Common myeloid progenitor, CD34-positive (primary cell): ENCODE measurements at regions not wholly inside any gene's neighbourhood (a gene's known extent, or its start where the extent isn't known, plus 50 kb on each side); places are given as distances from the start of the nearest gene placed in this dataset.

Experiments used
- CTCF ChIA-PET: fragments of 350-600 bp; sonication (Branson Sonifier 250); formaldehyde crosslinking; loops from one replicate; lab custom pipeline; 2021; ENCODE audit warnings: antibody characterized with exemption; lab: Charles Lee
- POLR2A ChIA-PET: fragments of 350-600 bp; sonication (Branson Sonifier 250); formaldehyde crosslinking; loops from one replicate; lab custom pipeline; 2021; ENCODE audit warnings: antibody characterized with exemption; lab: Charles Lee
- DNase-seq, 3 donors: peaks; one replicate each; pipeline versions ENCODE4 v3.0.0 to v3.0.0-alpha.2; 2013
- H3K27ac ChIP-seq, 2 experiments: 1 replicate in 1 of 2; 2 replicates in 1 of 2; pipeline ENCODE4 v1.7.0; 2013; ENCODE audit warnings: inconsistent platforms in 2 of 2, low read length in 2 of 2, mild to moderate bottlenecking in 2 of 2, low read depth in 1 of 2, moderate library complexity in 1 of 2; ENCODE audit not compliant: severe bottlenecking in 2 of 2, insufficient read depth in 1 of 2, poor library complexity in 1 of 2
- H3K27me3 ChIP-seq, 5 experiments: replicated peaks in 2 of 5; 1 replicate in 3 of 5; 2 replicates in 2 of 5; pipeline versions ENCODE4 v1.6.1 to v1.7.0; 2013; ENCODE audit warnings: low read length in 4 of 5, mild to moderate bottlenecking in 2 of 5, moderate library complexity in 2 of 5, inconsistent platforms in 1 of 5; ENCODE audit not compliant: insufficient read depth in 5 of 5, control insufficient read depth in 4 of 5
- H3K36me3 ChIP-seq, 4 experiments: 1 replicate in 2 of 4; 2 replicates in 2 of 4; pipeline versions ENCODE4 v1.6.1 to v1.7.0; 2013; ENCODE audit warnings: low read length in 3 of 4, control low read depth in 1 of 4, mild to moderate bottlenecking in 1 of 4; ENCODE audit not compliant: control insufficient read depth in 4 of 4, insufficient read depth in 4 of 4
- H3K4me1 ChIP-seq, 4 experiments: 1 replicate in 3 of 4; 2 replicates in 1 of 4; pipeline versions ENCODE4 v1.6.1 to v1.7.1; 2013; ENCODE audit warnings: low read length in 3 of 4, mild to moderate bottlenecking in 3 of 4, control low read depth in 1 of 4, inconsistent platforms in 1 of 4, moderate library complexity in 1 of 4; ENCODE audit not compliant: control insufficient read depth in 4 of 4, insufficient read depth in 4 of 4; ENCODE audit errors: control extremely low read depth in 1 of 4
- H3K4me3 ChIP-seq, 7 experiments: 1 replicate in 4 of 7; 2 replicates in 3 of 7; pipeline versions ENCODE4 v1.5.1 to v1.7.0; 2013; ENCODE audit warnings: mild to moderate bottlenecking in 7 of 7, low read length in 6 of 7, moderate library complexity in 6 of 7, inconsistent platforms in 2 of 7, low read depth in 2 of 7, control low read depth in 1 of 7; ENCODE audit not compliant: insufficient read depth in 4 of 7, control insufficient read depth in 1 of 7; ENCODE audit errors: extremely low read depth in 1 of 7
- H3K9me3 ChIP-seq, 5 experiments: 1 replicate in 4 of 5; 2 replicates in 1 of 5; pipeline versions ENCODE4 v1.6.1 to v1.7.1; 2013; ENCODE audit warnings: low read length in 4 of 5, mild to moderate bottlenecking in 2 of 5, inconsistent platforms in 1 of 5, low read depth in 1 of 5, moderate library complexity in 1 of 5; ENCODE audit not compliant: control insufficient read depth in 4 of 5, insufficient read depth in 2 of 5; ENCODE audit errors: control extremely low read depth in 1 of 5
- WGBS: methylation state at CpG from one replicate; pipeline ENCODE4 v1.1.5; 2013; ENCODE audit not compliant: insufficient coverage; 5-methylcytosine and 5-hydroxymethylcytosine counted together

DNA sequence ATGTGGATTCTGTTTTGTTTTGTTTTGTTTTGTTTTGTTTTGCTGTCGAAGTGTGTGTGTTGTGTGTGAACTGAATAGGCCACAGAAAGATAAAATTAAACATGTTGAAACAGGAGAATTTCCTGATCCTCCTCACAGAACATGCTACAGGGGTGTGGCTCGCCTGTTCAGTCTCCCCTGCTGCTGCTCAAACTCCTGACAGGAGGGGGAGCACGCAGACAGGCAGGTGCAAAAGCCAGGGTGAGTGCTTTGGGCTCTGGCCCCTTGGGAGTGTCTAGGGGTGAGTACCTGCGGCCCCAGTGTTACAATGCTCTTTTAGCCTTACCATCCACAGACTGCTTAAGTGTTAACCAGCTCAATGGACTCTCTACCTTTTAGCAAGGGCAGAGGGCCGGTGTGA lies 473.5 kb downstream of the MAT2B start:
- Histone ChIP-seq H3K9me3 (no peaks in the 10 kb centered on the region), H3K4me3 (no peak overlapping the region), H3K4me1 (no peaks in the 10 kb centered on the region), H3K27ac (no peak overlapping the region), H3K36me3 (no peaks in the 10 kb centered on the region), H3K27me3 (no peaks in the 10 kb centered on the region)
- DNase-seq, result no peak
- ChIA-PET CTCF (no interaction called here), POLR2A (no interaction called here)
- WGBS, result 76% methylated on average over 4 of the region's 5 CpGs

- no peaks in the 10 kb centered on the region for H3K36me3 ChIP-seq
- no peak overlapping the region for H3K27ac ChIP-seq
- no peaks in the 10 kb centered on the region for H3K9me3 ChIP-seq
- no peak for DNase-seq
- 86% methylated on average over 1 of the region's 4 CpGs for WGBS
- no peak overlapping the region for H3K4me3 ChIP-seq
- H3K27me3 ChIP-seq, result no peaks in the 10 kb centered on the region
- POLR2A ChIA-PET, result no interaction called here
- H3K4me1 ChIP-seq, result no peaks in the 10 kb centered on the region
- CTCF ChIA-PET, result no interaction called here
These were observed 483.1 kb downstream of the MAT2B start for GRCh38 chr5:163988566-163988965.

GRCh38 chr5:163993126-163993525 lies 487.7 kb downstream of the MAT2B start:
- no peak for DNase-seq
- H3K4me1 ChIP-seq, result no peaks in the 10 kb centered on the region
- H3K4me3 ChIP-seq, result no peak overlapping the region
- ChIA-PET POLR2A (no interaction called here), CTCF (interaction anchor here (1.7 kb wide), 1 partner anchor 20 kb away, joined by 3 read pairs; no protein-coding TSS in a partner anchor)
- H3K27ac ChIP-seq, result no peak overlapping the region
- H3K27me3 ChIP-seq, result no peaks in the 10 kb centered on the region
- 100% methylated on average over 5 of the region's 6 CpGs for WGBS
- H3K9me3 ChIP-seq, result no peaks in the 10 kb centered on the region
- no peaks in the 10 kb centered on the region for H3K36me3 ChIP-seq

- H3K27ac ChIP-seq, result no peak overlapping the region
- no peaks in the 10 kb centered on the region for H3K27me3 ChIP-seq
- WGBS, result 100% methylated on average over 1 of the region's 4 CpGs
- ChIA-PET CTCF (no interaction called here), POLR2A (no interaction called here)
- peaks cover 0 to 4% (median 0%) of the 10 kb centered on the region in 4 experiments for H3K4me1 ChIP-seq
- H3K4me3 ChIP-seq, result no peak overlapping the region
- H3K9me3 ChIP-seq, result no peaks in the 10 kb centered on the region
- DNase-seq, result no peak
- no peaks in the 10 kb centered on the region for H3K36me3 ChIP-seq
These were observed 489.8 kb downstream of the MAT2B start for GRCh38 chr5:163995206-163995605.

- no peaks in the 10 kb centered on the region for H3K27me3 ChIP-seq
- H3K9me3 ChIP-seq, result no peaks in the 10 kb centered on the region
- POLR2A ChIA-PET, result no interaction called here
- no peak for DNase-seq
- no peaks in the 10 kb centered on the region for H3K36me3 ChIP-seq
- peaks cover 0 to 4% (median 0%) of the 10 kb centered on the region in 4 experiments for H3K4me1 ChIP-seq
- no peak overlapping the region for H3K4me3 ChIP-seq
- H3K27ac ChIP-seq, result no peak overlapping the region
- CTCF ChIA-PET, result no interaction called here
These were observed 492.5 kb downstream of the MAT2B start for GRCh38 chr5:163997965-163998364.

DNA sequence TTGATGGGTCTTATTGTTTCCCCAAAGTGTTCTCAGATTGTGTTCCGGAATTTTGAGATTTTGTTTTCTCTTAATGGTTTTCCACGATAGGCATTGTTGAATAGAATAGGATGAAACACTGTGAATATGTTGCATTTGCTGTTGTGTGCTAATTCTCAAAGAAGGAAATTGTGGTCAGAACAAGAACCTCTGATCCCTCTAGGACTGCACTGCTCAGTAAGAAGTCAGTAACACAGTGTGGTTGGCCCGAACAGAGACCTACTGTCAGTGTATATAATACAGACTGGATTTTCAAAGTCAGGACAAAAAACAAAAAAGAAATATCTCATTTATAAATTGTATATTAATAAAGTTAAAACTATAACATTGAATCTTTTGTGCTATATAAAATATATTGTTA lies 494.8 kb downstream of the MAT2B start:
- Histone ChIP-seq H3K27ac (no peak overlapping the region), H3K4me1 (peaks cover 0 to 4% (median 0%) of the 10 kb centered on the region in 4 experiments), H3K4me3 (no peak overlapping the region), H3K36me3 (no peaks in the 10 kb centered on the region), H3K9me3 (no peaks in the 10 kb centered on the region), H3K27me3 (no peaks in the 10 kb centered on the region)
- POLR2A ChIA-PET, result no interaction called here
- WGBS, result 25% methylated on average over 1 of the region's 3 CpGs
- peak in 2 of 3 donors; percentile 31 to 33 for DNase-seq
- CTCF ChIA-PET, result interaction anchor here (0.9 kb wide), 1 partner anchor 13 kb away, joined by 3 read pairs; no protein-coding TSS in a partner anchor

DNA sequence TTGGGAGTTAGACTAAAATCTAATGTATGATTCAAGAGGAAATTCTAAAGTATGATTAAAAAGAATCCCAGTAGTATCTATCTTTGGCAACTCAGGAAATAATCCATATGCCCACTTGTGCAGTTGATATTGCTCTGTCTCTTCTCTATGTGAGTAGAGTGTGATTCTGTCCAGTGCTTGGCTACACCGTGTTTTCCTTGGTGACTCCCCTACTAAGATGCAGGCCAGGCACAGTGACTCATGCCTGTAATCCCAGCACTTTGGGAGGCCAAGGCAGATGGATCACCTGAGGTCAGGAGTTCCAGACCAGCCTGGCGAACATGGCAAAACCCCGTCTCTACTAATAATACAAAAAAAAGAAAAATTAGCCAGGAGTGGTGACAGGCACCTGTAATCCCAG lies 495.4 kb downstream of the MAT2B start:
- DNase-seq, result no peak

More for the DNA sequence above, 495.4 kb downstream of the MAT2B start:
- Histone ChIP-seq H3K4me1 (peaks cover 0 to 4% (median 0%) of the 10 kb centered on the region in 4 experiments), H3K36me3 (no peaks in the 10 kb centered on the region), H3K27me3 (no peaks in the 10 kb centered on the region), H3K4me3 (no peak overlapping the region), H3K9me3 (no peaks in the 10 kb centered on the region), H3K27ac (no peak overlapping the region)
- no CpG with 5 or more reads among the region's 3 CpGs for WGBS
- CTCF ChIA-PET, result interaction anchor here (0.9 kb wide), 1 partner anchor 12 kb away, joined by 3 read pairs; no protein-coding TSS in a partner anchor
- POLR2A ChIA-PET, result no interaction called here
